ENCODE measurements at regions not wholly inside any gene's neighbourhood (a gene's known extent, or its start where the extent isn't known, plus 50 kb on each side); places are given as distances from the start of the nearest gene placed in this dataset.

DNA sequence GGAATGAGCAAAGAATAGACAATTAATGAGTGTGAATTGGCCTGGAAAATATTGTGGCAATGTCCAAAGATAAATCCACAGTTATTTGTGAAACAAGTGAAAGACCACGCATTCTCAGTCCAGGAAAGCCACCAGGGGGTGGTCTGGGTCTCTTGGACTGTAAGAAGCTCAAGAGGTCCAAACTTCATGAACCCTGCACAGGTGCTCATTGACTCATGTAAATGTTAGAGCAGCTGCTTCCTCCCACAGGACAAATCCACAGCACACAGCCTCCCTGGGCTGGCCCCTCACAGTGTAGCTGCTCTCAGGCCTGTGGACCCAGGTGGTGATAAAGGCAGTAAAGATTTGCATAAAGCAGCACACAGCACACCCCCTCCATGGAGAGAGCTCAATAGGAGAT lies 114.0 kb downstream of the ZNF280B start:
- POLR2A ChIA-PET = interaction anchor here (1.0 to 1.6 kb wide), 4 partner anchors 10 to 534 kb away, joined by 3 to 4 read pairs (median 3); no protein-coding TSS in a partner anchor
- TF ChIP-seq, protein P1, sequence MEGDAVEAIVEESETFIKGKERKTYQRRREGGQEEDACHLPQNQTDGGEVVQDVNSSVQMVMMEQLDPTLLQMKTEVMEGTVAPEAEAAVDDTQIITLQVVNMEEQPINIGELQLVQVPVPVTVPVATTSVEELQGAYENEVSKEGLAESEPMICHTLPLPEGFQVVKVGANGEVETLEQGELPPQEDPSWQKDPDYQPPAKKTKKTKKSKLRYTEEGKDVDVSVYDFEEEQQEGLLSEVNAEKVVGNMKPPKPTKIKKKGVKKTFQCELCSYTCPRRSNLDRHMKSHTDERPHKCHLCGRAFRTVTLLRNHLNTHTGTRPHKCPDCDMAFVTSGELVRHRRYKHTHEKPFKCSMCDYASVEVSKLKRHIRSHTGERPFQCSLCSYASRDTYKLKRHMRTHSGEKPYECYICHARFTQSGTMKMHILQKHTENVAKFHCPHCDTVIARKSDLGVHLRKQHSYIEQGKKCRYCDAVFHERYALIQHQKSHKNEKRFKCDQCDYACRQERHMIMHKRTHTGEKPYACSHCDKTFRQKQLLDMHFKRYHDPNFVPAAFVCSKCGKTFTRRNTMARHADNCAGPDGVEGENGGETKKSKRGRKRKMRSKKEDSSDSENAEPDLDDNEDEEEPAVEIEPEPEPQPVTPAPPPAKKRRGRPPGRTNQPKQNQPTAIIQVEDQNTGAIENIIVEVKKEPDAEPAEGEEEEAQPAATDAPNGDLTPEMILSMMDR (IDR thresholded peaks at IDR 0.05) = no peak
- intact Hi-C loops (cut with micrococcal nuclease) = loop anchor here (2.0 kb wide), 1 partner anchor 14 kb away; no protein-coding TSS in a partner anchor
- ATAC-seq (ENCODE audit: low read depth) (peak; percentile 81), DNase-seq (no peak)
- CTCF ChIA-PET = interaction anchor here (0.8 to 2.7 kb wide), 3 partner anchors 15 to 28 kb away, joined by 3 to 14 read pairs (median 5); no protein-coding TSS in a partner anchor
- Mint-ChIP-seq H3K9me3 (peaks cover 3% of the 10 kb centered on the region), H3K4me3 (peak overlapping the region; percentile 42), H3K27me3 (no peaks in the 10 kb centered on the region), H3K36me3 (ENCODE audit: low read depth) (no peaks in the 10 kb centered on the region), H3K27ac (peak overlapping the region; percentile 86), H3K4me1 (peaks cover 45% of the 10 kb centered on the region)

DNA sequence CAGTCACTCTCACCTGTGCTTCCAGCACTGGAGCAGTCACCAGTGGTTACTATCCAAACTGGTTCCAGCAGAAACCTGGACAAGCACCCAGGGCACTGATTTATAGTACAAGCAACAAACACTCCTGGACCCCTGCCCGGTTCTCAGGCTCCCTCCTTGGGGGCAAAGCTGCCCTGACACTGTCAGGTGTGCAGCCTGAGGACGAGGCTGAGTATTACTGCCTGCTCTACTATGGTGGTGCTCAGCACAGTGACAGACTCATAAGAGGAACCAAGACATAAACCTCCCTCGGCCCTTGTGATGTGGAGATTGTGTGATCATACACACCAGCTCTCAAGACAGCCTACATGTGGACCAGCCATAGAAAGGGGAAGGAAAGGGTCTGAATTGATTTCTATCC lies 113.3 kb downstream of the ZNF280B start:
- Mint-ChIP-seq H3K4me3 (peak overlapping the region; percentile 42), H3K27me3 (no peaks in the 10 kb centered on the region), H3K4me1 (peaks cover 48% of the 10 kb centered on the region), H3K27ac (peak overlapping the region; percentile 86), H3K36me3 (ENCODE audit: low read depth) (no peaks in the 10 kb centered on the region), H3K9me3 (peaks cover 3% of the 10 kb centered on the region)
- CTCF ChIA-PET = interaction anchor here (1.0 to 2.7 kb wide), 4 partner anchors 15 to 27 kb away, joined by 3 to 14 read pairs (median 4); no protein-coding TSS in a partner anchor
- TF ChIP-seq, protein P1 (IDR thresholded peaks at IDR 0.05) = no peak
- POLR2A ChIA-PET = interaction anchor here (0.7 to 1.6 kb wide), 5 partner anchors 9 to 534 kb away, joined by 3 to 4 read pairs (median 3); no protein-coding TSS in a partner anchor
- ATAC-seq (ENCODE audit: low read depth) (peak; percentile 90), DNase-seq (no peak)
- intact Hi-C loops (cut with micrococcal nuclease) = loop anchor here (1.0 to 2.0 kb wide), 2 partner anchors 14 to 15 kb away; no protein-coding TSS in a partner anchor

DNA sequence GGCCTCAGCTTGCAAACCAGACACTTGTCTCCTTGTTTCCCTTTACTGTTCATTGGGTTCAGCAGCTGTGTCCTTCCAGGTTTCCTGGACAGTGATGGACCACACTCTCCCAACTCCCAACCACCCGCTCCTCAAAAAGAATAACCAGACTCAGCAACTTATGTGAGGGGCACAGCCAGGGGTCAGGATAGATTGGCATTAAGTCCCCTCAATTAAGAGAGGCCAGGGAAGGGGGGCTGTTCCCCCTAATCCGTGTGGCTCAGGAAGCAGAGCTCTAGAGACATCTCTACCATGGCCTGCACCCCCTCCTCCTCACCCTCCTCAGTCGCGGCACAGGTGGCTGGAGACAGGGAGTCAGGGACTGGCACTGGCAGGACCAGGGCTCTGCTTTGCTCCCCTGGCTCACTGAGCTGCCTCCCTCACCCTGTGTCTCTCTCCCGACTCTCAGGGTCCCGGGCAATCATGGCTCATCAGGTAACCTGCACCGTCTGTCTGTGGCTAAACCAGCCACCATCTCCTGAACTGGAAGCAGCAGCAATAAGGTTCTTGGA lies 111.7 kb downstream of the ZNF280B start:
- H3K4me3 Mint-ChIP-seq = no peak overlapping the region
- peaks cover 52% of the 10 kb centered on the region for H3K4me1 Mint-ChIP-seq
- TF ChIP-seq, protein P1 (IDR thresholded peaks at IDR 0.05) = no peak
- H3K36me3 Mint-ChIP-seq (ENCODE audit: low read depth) = no peaks in the 10 kb centered on the region
- no peaks in the 10 kb centered on the region for H3K27me3 Mint-ChIP-seq
- ATAC-seq (ENCODE audit: low read depth) (no peak), DNase-seq (no peak)
- intact Hi-C loops (cut with micrococcal nuclease) = no loop called here
- ChIA-PET CTCF (interaction anchor here (1.6 to 2.0 kb wide), 2 partner anchors 25 to 48 kb away, joined by 7 to 8 read pairs; no protein-coding TSS in a partner anchor), POLR2A (interaction anchor here (1.1 kb wide), 1 partner anchor 48 kb away, joined by 7 read pairs; no protein-coding TSS in a partner anchor)
- peaks cover 3% of the 10 kb centered on the region for H3K9me3 Mint-ChIP-seq
- H3K27ac Mint-ChIP-seq = peak overlapping the region; percentile 70

DNA sequence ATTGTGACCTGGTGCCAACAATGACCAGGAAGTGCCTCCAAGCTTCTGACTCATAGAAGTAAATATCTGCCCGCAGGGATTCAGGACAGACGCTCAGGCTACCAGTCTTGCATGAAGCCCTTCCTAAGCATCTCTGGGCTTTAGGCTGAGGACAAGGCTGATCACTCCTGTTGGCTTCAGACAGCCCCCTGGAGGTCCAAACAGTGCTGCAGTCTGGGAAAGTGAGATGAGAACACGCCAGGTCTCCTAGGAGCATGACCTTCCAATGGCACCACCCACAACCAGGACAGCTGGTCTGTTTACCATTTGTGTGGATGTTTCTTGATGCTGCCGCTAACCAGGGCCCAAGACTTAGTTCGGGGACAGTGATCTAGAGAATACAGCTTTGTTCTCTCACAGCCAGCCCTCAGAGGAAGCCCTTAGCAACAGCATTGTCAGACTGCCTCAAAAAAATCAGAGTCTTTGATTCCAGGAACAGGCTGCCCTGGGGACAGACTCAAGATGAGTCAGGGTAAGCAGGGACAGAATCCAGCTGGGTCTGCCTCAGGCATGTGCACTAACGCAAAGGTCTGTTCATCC lies 111.2 kb downstream of the ZNF280B start:
- ATAC-seq (ENCODE audit: low read depth) (no peak), DNase-seq (no peak)
- intact Hi-C loops (cut with micrococcal nuclease) = no loop called here
- Mint-ChIP-seq H3K27ac (peak overlapping the region; percentile 66), H3K4me3 (no peak overlapping the region), H3K27me3 (no peaks in the 10 kb centered on the region), H3K4me1 (peaks cover 54% of the 10 kb centered on the region), H3K9me3 (peaks cover 2% of the 10 kb centered on the region), H3K36me3 (ENCODE audit: low read depth) (no peaks in the 10 kb centered on the region)
- CTCF ChIA-PET = interaction anchor here (1.6 to 2.0 kb wide), 2 partner anchors 25 to 48 kb away, joined by 7 to 8 read pairs; no protein-coding TSS in a partner anchor
- TF ChIP-seq, protein P1 (IDR thresholded peaks at IDR 0.05) = no peak
- POLR2A ChIA-PET = interaction anchor here (1.1 kb wide), 1 partner anchor 48 kb away, joined by 7 read pairs; no protein-coding TSS in a partner anchor

Measured in activated B cell treated with CpG ODN at 0.5 μM for 24 hours (primary cell).